GM23338 (cell line): ENCODE measurements at regions not wholly inside any gene's neighbourhood (a gene's known extent, or its start where the extent isn't known, plus 50 kb on each side); places are given as distances from the start of the nearest gene placed in this dataset.

ENCODE experiments used
- ATAC-seq: fragments of 200-7000 bp; cut with Tn5 transposase; 3 replicates; pipeline ENCODE4 v1.9.1; 2020
- DNase-seq: peaks from one replicate; pipeline ENCODE4 v3.0.0-alpha.2; 2015; ENCODE audit warnings: low spot score
- H2AFZ ChIP-seq: fragments of 200-600 bp; sonication (generic); 2 replicates; pipeline ENCODE4 v1.8.0; 2016; ENCODE audit warnings: antibody characterized with exemption, mild to moderate bottlenecking, moderate library complexity
- H3F3A ChIP-seq: fragments of 200-600 bp; sonication (generic); replicated peaks from 2 replicates; pipeline ENCODE4 v1.8.0; 2017; ENCODE audit warnings: antibody characterized with exemption, mixed run types, low read depth
- H3K27ac ChIP-seq: fragments of 200-600 bp; sonication (generic); 2 replicates; pipeline ENCODE4 v1.6.1; 2016; ENCODE audit warnings: low read depth
- H3K27me3 ChIP-seq: fragments of 200-600 bp; sonication (generic); 2 replicates; pipeline ENCODE4 v1.8.0; 2016; ENCODE audit warnings: mild to moderate bottlenecking, mixed run types, moderate library complexity; ENCODE audit not compliant: insufficient read depth
- H3K36me3 ChIP-seq: fragments of 200-600 bp; sonication (generic); 2 replicates; pipeline ENCODE4 v1.8.0; 2016; ENCODE audit warnings: mild to moderate bottlenecking; ENCODE audit not compliant: insufficient read depth
- H3K4me1 ChIP-seq: fragments of 200-600 bp; sonication (generic); 2 replicates; pipeline ENCODE4 v1.8.0; 2016; ENCODE audit warnings: mild to moderate bottlenecking, moderate library complexity; ENCODE audit not compliant: insufficient read depth
- H3K4me2 ChIP-seq: fragments of 200-600 bp; sonication (generic); 2 replicates; pipeline ENCODE4 v1.7.1; 2017; ENCODE audit warnings: mixed run types
- H3K4me3 ChIP-seq: fragments of 200-600 bp; sonication (generic); 2 replicates; pipeline ENCODE4 v1.6.1; 2016; ENCODE audit warnings: mixed run types
- H3K79me2 ChIP-seq: fragments of 200-600 bp; sonication (generic); replicated peaks from 2 replicates; pipeline ENCODE4 v1.8.0; 2017; ENCODE audit warnings: mild to moderate bottlenecking; ENCODE audit not compliant: insufficient read depth
- H3K9me2 ChIP-seq: fragments of 200-600 bp; sonication (generic); 2 replicates; pipeline ENCODE4 v1.8.0; 2017; ENCODE audit not compliant: insufficient read depth
- H4K20me1 ChIP-seq: fragments of 200-600 bp; sonication (generic); replicated peaks from 2 replicates; pipeline ENCODE4 v1.8.0; 2017; ENCODE audit warnings: mild to moderate bottlenecking; ENCODE audit not compliant: insufficient read depth
- H3K27ac Mint-ChIP-seq: 2 replicates; pipeline ENCODE4 v1.8.0; 2020; ENCODE audit warnings: inconsistent platforms, mild to moderate bottlenecking, moderate library complexity, mixed read lengths
- H3K27me3 Mint-ChIP-seq: 3 replicates; pipeline ENCODE4 v1.8.0; 2022; ENCODE audit warnings: low read depth, mild to moderate bottlenecking, moderate library complexity, mixed read lengths, inconsistent platforms; ENCODE audit not compliant: insufficient read depth, poor library complexity
- H3K36me3 Mint-ChIP-seq: 3 replicates; pipeline ENCODE4 v1.8.0; 2021; ENCODE audit warnings: low read depth, mild to moderate bottlenecking, inconsistent platforms, moderate library complexity, mixed read lengths
- H3K4me1 Mint-ChIP-seq: 3 replicates; pipeline ENCODE4 v1.8.0; 2020; ENCODE audit warnings: mild to moderate bottlenecking, inconsistent platforms, mixed read lengths
- H3K4me3 Mint-ChIP-seq: 3 replicates; pipeline ENCODE4 v1.8.0; 2021; ENCODE audit warnings: moderate library complexity, mild to moderate bottlenecking, inconsistent platforms, mixed read lengths
- H3K9me3 Mint-ChIP-seq: 3 replicates; pipeline ENCODE4 v1.8.0; 2020; ENCODE audit warnings: moderate library complexity, mild to moderate bottlenecking, inconsistent platforms, mixed read lengths
- CREB1 ChIP-seq: fragments of 250-450 bp; sonication (Bioruptor Pico); IDR thresholded peaks from 2 replicates; pipeline ENCODE4 v1.5.0; 2020; ENCODE audit warnings: low read depth, mild to moderate bottlenecking, moderate library complexity
- ETS1 ChIP-seq: IDR thresholded peaks from 2 replicates; pipeline ENCODE4 v1.6.1; 2016; ENCODE audit warnings: antibody characterized with exemption
- EZH2 ChIP-seq: fragments of 200-600 bp; sonication (generic); IDR thresholded peaks from one replicate; pipeline ENCODE4 v1.8.0; 2017; ENCODE audit warnings: antibody characterized with exemption, mild to moderate bottlenecking, low read depth; ENCODE audit not compliant: unreplicated experiment
- EZH2phosphoT487 ChIP-seq: fragments of 200-600 bp; sonication (generic); IDR thresholded peaks from one replicate; pipeline ENCODE4 v1.8.1; 2018; ENCODE audit warnings: antibody characterized with exemption; ENCODE audit not compliant: unreplicated experiment
- JUNB ChIP-seq: IDR thresholded peaks from one replicate; pipeline ENCODE4 v1.6.1; 2016; ENCODE audit warnings: antibody characterized with exemption; ENCODE audit not compliant: unreplicated experiment
- REST ChIP-seq: IDR thresholded peaks from one replicate; pipeline ENCODE4 v1.6.1; 2018; ENCODE audit warnings: antibody characterized with exemption; ENCODE audit not compliant: unreplicated experiment
- STAT1 ChIP-seq: IDR thresholded peaks from one replicate; pipeline ENCODE4 v1.6.1; 2016; ENCODE audit warnings: antibody characterized with exemption; ENCODE audit not compliant: unreplicated experiment
- ZNF114 ChIP-seq: fragments of 250-450 bp; sonication (Bioruptor Pico); IDR thresholded peaks from 2 replicates; pipeline ENCODE4 v1.5.0; 2020; ENCODE audit warnings: mild to moderate bottlenecking, moderate library complexity
- ZNF331 ChIP-seq: fragments of 250-450 bp; sonication (Bioruptor Pico); IDR thresholded peaks from 2 replicates; pipeline ENCODE4 v1.5.0; 2020; ENCODE audit warnings: low read depth, mild to moderate bottlenecking, moderate library complexity
- TF ChIP-seq, protein P1 (sequence below), 2 experiments: fragments of 200-600 bp in 1 of 2; sonication (generic) in 1 of 2; conservative IDR thresholded peaks; 2 replicates each; pipeline versions ENCODE4 v1.5.1 to v1.6.1; 2016 to 2017; ENCODE audit warnings: antibody characterized with exemption in 2 of 2, low read depth in 2 of 2, mild to moderate bottlenecking in 2 of 2, moderate library complexity in 1 of 2

- no peak for TF ChIP-seq EZH2
- no peak for TF ChIP-seq ZNF114 (CRISPR knock-in tag)
- TF ChIP-seq ZNF331 = no peak
- TF ChIP-seq STAT1 = no peak
- TF ChIP-seq, protein P1, sequence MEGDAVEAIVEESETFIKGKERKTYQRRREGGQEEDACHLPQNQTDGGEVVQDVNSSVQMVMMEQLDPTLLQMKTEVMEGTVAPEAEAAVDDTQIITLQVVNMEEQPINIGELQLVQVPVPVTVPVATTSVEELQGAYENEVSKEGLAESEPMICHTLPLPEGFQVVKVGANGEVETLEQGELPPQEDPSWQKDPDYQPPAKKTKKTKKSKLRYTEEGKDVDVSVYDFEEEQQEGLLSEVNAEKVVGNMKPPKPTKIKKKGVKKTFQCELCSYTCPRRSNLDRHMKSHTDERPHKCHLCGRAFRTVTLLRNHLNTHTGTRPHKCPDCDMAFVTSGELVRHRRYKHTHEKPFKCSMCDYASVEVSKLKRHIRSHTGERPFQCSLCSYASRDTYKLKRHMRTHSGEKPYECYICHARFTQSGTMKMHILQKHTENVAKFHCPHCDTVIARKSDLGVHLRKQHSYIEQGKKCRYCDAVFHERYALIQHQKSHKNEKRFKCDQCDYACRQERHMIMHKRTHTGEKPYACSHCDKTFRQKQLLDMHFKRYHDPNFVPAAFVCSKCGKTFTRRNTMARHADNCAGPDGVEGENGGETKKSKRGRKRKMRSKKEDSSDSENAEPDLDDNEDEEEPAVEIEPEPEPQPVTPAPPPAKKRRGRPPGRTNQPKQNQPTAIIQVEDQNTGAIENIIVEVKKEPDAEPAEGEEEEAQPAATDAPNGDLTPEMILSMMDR (conservative IDR thresholded peaks at IDR 0.05; ENCODE audit: low read depth in 2 of 2) = no peak
Observed at GRCh38 chr2:61714210-61714609, 139.7 kb downstream of the FAM161A start (continued).

DNA sequence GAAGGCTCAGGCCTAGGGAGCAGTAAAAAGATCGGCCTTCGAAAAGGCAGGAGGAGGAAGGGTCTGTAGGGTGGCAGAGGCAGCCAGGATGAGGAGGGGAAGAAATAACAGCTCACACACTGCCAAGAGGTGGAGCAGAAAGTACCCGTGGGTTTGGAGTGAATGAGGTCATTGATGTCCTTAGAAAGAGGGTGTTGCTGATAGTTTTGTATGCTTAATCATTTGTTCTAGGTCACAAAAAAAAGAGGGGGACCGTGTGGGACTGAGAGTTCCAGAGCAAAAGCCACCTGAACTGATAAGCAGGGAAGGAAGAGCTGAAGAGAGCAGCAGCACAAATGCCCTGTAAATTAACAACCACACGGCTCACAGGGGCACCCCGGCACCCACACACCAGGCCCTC lies 140.4 kb downstream of the FAM161A start:
- no peaks in the 10 kb centered on the region for H3F3A ChIP-seq
- DNase-seq = no peak
- Mint-ChIP-seq H3K27me3 (peaks cover 3% of the 10 kb centered on the region), H3K9me3 (no peaks in the 10 kb centered on the region; the same call in 2 of the 3 replicates), H3K4me3 (no peak overlapping the region), H3K36me3 (no peaks in the 10 kb centered on the region), H3K4me1 (no peaks in the 10 kb centered on the region), H3K27ac (no peak overlapping the region)
- no peak for TF ChIP-seq REST
- H3K36me3 ChIP-seq = no peaks in the 10 kb centered on the region
- no peaks in the 10 kb centered on the region for H3K79me2 ChIP-seq
- no peak overlapping the region for H3K4me3 ChIP-seq
- no peaks in the 10 kb centered on the region for H3K9me2 ChIP-seq
- H2AFZ ChIP-seq = peak overlapping the region; percentile 81; the same call in 1 of the 2 replicates
- no peak overlapping the region for H3K27ac ChIP-seq
- H3K4me1 ChIP-seq = no peaks in the 10 kb centered on the region
- H3K27me3 ChIP-seq = no peaks in the 10 kb centered on the region
- ATAC-seq = no peak
- no peaks in the 10 kb centered on the region for H4K20me1 ChIP-seq
- H3K4me2 ChIP-seq = no peak overlapping the region

- Mint-ChIP-seq H3K4me3 (no peak overlapping the region), H3K27me3 (peaks cover 3% of the 10 kb centered on the region), H3K27ac (no peak overlapping the region), H3K36me3 (no peaks in the 10 kb centered on the region), H3K4me1 (no peaks in the 10 kb centered on the region), H3K9me3 (no peaks in the 10 kb centered on the region)
- no peaks in the 10 kb centered on the region for H3F3A ChIP-seq
- TF ChIP-seq JUNB (no peak), ETS1 (no peak), CREB1 (CRISPR knock-in tag) (no peak), EZH2 (no peak), STAT1 (no peak), ZNF331 (no peak), EZH2phosphoT487 (no peak), REST (no peak)
- TF ChIP-seq, protein P1 (conservative IDR thresholded peaks at IDR 0.05; ENCODE audit: low read depth in 2 of 2) = no peak
- H3K27ac ChIP-seq = no peak overlapping the region
- no peak for ATAC-seq
- no peaks in the 10 kb centered on the region for H3K79me2 ChIP-seq
- H3K36me3 ChIP-seq = no peaks in the 10 kb centered on the region
- no peaks in the 10 kb centered on the region for H3K4me1 ChIP-seq
- no peaks in the 10 kb centered on the region for H4K20me1 ChIP-seq
- H2AFZ ChIP-seq = no peak overlapping the region
- no peak overlapping the region for H3K4me3 ChIP-seq
- DNase-seq = no peak
- H3K4me2 ChIP-seq = no peak overlapping the region
- H3K9me2 ChIP-seq = no peaks in the 10 kb centered on the region
- no peaks in the 10 kb centered on the region for H3K27me3 ChIP-seq
Observed at GRCh38 chr2:61712060-61712459, 141.8 kb downstream of the FAM161A start.
